KG1 (cell line): ENCODE measurements at regions not wholly inside any gene's neighbourhood (a gene's known extent, or its start where the extent isn't known, plus 50 kb on each side); places are given as distances from the start of the nearest gene placed in this dataset.
"Not testable (repeated sequence)": the region's sequence is repeated elsewhere in the genome, so short reads cannot be mapped to it uniquely, and the experiment has no call there.

Experiments used
- DNase-seq: peaks from one replicate; lab custom pipeline; 2025; lab: John Stamatoyannopoulos, UW

DNA sequence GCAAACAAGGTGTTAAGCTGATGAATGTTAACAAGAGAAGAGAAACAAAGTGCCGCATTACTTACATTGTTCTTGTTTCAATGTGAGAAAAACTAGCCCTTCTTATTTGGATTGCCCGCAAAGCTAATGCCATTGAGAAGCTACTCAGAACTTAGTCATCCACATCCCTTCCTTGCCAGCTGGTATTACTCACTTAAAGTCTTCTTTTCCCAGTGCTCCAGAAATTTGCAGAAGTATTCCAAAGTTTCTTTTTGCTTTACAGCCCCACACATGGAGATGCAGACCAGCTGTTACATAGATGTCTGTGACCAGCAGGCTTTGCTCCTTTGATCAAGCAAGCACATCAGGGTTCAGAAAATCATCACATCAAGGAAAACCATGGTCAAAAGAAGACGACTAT, 529.0 kb downstream of the TBC1D32 start:
- no peak for DNase-seq

- DNase-seq = no peak
These were observed 529.7 kb downstream of the TBC1D32 start for GRCh38 chr6:120804612-120805011.

DNA sequence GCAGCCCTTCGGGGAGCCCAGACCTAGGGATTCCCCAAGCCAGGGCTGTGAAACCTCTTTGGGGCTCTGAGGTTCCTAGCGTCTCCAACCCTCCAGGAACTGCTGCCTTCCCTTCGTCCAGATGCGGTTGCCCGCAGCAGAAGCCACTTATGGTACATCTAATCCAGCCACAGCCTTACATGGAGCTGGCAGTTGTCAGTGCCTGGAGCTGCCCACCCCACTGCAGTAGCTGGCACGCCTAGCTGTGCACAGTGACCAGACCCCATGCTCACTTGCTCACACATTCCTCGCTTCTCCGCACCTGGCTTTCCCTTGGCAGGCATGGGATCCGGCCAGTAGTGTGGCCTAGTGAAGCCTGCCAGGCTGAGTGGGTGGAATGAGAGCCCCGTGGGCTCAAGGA, 547.6 kb downstream of the TBC1D32 start:
- no peak for DNase-seq

DNA sequence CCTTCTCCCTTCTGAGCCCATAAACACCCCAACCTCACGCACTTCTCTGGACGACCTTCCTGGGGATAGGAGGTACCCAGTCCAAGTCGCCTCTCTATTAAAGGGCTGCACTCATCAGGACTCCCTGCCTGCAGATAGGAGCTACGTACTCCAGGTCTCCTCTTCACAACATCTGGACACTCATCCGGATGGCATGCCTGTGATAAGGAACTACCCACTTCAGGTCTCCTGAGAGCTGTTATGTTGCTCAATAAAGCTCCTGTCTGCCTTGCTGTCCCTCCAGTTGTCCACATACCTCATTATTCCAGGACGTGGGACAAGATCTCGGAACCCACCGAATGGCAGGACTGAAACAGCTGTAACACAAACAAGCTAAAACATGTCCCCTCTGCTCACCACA, 548.0 kb downstream of the TBC1D32 start:
- DNase-seq = no peak

- no peak for DNase-seq
These were observed 548.7 kb downstream of the TBC1D32 start for GRCh38 chr6:120785459-120786086.

DNA sequence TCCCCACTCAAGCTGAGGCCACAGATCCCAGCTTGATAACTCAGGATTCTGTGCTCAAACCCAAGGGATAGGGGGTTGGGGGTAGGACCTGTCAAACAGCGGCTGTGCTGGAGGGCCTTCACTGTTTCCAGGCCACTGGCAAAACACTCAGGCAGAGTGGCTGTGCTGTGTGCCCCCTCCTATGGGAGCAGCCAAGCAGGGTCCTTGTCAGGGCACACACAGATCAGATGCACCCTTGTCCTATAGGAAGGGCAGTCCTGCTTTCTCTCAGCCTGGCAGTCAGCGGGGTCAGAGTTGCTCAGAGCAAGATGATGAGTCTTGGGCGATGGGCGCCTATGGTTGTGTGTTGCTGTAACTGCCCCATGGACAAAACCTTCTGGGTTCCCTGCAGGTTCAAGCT, 554.8 kb downstream of the TBC1D32 start:
- no peak for DNase-seq

DNA sequence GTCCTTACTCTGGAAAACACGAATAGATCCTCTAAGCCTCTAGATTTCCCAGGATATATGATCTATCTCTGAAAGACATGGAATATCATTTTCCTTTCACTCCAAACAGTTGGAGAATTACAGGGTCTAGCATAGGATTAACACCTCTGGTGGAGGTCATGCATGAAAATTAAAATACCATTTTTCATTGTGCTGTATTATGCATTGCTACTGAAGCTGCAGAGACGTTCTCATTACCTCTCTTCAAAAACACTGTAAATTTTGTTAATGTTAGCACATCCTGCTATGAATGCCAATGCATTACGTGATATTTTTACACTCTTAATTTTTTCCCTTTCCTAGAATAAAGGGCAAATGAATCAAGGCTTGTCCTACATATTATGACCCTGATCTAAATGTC, 558.6 kb downstream of the TBC1D32 start:
- DNase-seq = no peak

- DNase-seq = no peak
These were observed 560.0 kb downstream of the TBC1D32 start for GRCh38 chr6:120774275-120774674.

DNA sequence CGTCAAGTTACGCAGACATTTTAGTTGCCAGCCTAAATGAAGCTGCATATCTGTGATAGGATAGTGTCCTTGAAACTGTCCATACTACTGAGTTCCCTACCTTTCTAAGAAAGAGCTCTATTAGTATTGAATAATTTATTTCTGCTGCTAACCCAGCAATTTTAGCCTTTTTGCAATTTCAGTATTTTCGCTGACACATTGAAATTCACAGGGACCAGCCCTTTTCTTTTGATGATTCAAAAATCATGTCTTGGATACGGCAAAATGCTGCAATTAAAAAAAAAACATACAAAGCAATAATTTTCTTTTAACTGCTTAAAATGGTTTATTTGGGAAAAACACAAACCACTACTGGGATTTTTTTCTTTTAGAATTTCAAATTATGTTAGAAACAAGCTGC, 563.3 kb downstream of the TBC1D32 start:
- DNase-seq = no peak

- no peak for DNase-seq
These were observed 570.0 kb downstream of the TBC1D32 start for GRCh38 chr6:120764312-120764711.

DNA sequence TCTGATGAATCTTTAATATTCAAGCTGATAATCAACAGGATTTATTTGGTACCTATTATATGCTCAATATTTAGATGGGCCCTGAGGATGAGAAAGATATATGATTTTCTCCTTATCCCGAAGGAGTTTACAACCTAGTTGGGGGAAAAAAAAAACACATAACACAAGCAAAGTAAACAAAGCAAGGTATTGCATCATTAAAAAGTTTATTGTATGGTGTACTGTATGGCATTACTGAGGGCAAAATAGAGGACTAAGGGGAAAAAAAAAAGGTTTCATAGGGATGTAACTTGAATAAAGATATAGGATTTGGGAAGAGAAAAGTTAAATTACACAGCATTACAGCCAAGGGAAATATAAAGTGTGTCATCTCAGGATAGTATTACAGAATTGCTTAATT, 574.7 kb downstream of the TBC1D32 start:
- DNase-seq = no peak

DNA sequence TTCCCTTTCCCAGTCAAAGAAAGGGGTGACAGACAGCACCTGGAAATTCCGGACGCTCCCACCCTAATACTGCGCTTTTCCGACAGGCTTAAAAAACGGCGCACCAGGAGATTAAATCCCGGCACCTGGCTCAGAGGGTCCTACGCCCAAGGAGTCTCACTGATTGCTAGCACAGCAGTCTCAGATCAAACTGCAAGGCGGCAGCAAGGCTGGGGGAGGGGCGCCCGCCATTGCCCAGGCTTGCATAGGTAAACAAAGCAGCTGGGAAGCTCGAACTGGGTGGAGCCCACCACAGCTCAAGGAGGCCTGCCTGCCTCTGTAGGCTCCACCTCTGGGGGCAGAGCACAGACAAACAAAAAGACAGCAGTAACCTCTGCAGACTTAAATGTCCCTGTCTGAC, 585.7 kb downstream of the TBC1D32 start:
- DNase-seq = not testable (repeated sequence)

GRCh38 chr6:120736740-120737139, 597.5 kb downstream of the TBC1D32 start:
- DNase-seq = no peak

DNA sequence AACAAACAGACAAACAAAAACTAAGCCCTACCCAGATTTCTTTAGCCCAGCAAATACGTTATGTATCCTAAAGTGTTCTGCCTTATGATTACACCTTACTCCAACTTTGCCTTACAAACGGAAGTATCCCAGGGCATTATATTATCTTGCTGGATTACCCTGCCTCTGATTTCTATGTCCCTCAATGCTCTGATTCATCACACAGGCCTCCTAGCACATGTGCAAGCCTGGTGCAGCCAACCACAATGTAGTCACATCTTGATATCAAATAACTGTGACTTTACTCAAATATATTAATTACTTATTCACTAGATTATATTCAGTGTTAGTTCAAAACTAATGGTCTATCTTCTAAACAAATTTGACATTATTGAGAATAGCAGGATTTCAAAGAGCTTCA, 598.6 kb downstream of the TBC1D32 start:
- no peak for DNase-seq

GRCh38 chr6:120711255-120711654, 623.0 kb downstream of the TBC1D32 start:
- DNase-seq = no peak

DNA sequence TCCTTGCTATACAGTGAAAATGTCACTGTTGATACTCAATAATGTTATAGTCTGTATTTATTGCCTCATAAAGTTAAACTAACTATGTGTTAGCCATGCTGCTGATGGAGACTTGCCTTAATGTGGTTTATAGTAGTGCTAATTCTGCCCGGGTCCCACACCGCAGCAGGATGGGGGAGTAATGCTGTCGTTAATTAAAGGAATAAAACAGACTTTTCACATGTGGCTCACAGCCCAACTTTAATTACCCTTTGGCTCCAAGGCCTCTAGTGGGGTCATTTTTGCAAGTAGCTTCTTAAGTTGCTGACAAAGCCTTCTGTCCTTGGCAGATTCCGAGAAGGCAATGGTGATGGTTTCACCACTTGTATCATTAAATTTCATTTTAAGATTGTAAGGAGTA, 634.3 kb downstream of the TBC1D32 start:
- no peak for DNase-seq

DNA sequence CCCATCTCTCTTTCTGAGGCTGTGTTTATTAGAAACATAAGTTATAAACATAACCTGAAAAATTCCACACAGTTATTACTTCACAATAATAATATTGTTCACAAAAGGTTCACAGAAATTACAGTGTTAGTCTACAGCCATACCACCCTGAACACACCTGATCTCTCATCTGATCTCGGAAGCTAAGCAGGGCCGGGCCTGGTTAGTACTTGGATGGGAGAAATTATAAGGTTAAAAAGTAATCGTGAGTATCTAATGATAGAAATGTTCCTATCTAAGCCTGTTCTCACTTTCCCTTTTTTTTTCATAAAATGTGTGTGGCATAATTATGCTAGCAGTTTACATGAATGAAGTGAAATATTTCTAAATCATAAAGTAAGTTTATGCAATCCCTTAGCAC, 647.8 kb downstream of the TBC1D32 start:
- no peak for DNase-seq

DNA sequence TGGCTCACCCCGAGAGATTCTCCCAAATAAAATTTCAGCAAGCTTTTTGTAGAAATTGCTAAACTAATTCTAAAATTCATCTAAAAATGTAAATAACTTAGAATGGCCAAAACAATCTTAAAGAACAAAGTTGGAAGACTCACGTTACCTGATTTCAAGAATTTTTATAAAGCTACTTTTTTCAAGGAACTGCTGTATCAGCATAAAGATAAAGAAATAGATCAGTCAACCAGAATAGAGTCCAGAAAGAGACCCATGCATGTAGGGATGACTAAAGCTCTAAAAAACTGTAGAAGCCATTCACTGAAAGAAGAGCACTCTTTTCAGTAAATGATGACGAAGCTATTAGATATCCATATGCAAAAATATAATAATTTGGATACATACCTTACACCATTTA, 652.1 kb downstream of the TBC1D32 start:
- DNase-seq = no peak

DNA sequence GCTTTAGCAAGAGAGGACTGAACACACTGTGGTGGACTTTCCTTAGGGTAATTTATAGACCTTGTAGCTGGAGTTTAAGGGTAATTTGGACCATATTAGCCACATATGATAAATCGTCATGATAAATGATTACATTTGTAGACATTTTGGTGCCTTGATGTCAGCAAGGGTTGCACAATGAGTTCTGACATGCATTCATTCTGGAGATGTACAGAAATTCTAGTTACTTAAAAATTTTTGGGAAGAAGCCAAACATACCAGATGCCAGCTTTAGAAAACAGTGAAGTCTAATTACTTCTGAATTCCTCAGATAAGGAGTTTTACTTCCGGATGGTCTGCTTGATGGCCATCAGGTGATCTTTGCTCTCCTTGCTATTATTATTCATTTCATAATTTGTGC, 653.1 kb downstream of the TBC1D32 start:
- DNase-seq = no peak

DNA sequence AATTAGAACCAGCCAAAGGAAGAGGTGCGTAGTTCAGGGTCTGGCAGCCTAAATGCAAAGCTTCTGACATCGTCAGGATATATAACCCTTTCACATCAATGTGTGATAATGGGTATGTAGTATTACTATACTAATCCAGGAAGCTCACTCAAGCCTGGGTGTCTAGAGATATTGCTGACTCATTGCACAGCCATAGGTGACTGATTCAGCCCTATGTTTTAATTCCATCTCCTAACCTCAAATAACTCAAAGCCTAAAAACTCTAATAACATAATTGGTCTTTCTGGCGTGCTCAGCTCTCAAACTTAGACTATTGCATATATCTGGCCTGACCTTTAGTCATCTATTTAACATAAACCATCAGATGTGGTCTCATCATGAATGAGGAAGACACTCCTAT, 658.4 kb downstream of the TBC1D32 start:
- no peak for DNase-seq

GRCh38 chr6:120671519-120671918, 662.8 kb downstream of the TBC1D32 start:
- no peak for DNase-seq

DNA sequence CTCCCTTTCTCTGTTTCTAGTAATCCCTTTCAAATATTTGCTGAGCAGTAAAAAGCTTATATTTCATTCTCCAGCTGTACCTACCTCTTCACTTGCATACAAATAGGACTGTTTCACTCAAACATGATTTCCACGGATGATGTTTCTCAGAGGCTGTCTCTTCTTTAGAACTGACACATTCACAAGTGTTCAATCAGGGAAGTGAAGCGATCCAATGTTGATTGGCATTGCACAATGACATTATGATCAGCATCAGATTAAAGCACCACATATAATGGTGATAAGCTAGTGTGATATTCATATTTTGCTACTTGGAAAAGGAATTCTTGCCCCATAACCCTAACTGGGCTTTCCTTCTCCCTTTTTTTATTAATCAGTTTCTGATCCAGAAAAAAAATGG, 681.8 kb downstream of the TBC1D32 start:
- no peak for DNase-seq

DNA sequence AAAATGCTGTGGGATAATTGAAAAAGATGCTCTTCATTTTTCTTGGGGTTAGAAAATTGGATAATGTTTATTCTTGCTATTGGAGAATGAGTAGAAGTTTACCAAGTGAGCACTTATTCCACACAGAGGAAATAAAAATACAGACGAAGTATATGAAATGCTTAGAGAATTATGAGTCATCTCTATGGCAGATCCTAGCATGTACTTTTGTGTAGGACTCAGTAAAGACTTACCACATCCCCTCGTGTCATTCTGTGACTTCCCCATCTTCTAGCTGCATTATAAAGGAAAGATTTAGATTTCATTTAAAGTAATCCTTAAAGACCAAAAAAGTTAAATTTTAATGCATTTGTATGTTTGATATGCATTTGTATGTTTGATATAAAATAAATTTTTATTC, 685.6 kb downstream of the TBC1D32 start:
- no peak for DNase-seq

GRCh38 chr6:120646101-120646500, 688.2 kb downstream of the TBC1D32 start:
- DNase-seq = no peak

- no peak for DNase-seq
These were observed 701.3 kb downstream of the TBC1D32 start for GRCh38 chr6:120632975-120633374.
